ENCODE measurements at regions not wholly inside any gene's neighbourhood (a gene's known extent, or its start where the extent isn't known, plus 50 kb on each side); places are given as distances from the start of the nearest gene placed in this dataset.

- no peak overlapping the region for H3K4me3 ChIP-seq (ENCODE audit: insufficient read depth, low read depth, low read length)
- no TSS peak for BruUV-seq (replicated peaks)
- no peak overlapping the region for H2BK20ac ChIP-seq (ENCODE audit: low read depth, low read length)
- in situ Hi-C loops (cut with MboI; ENCODE audit: low sequenced_read_pairs), result no loop called here
- ChIA-PET CTCF (no interaction called here), POLR2A (ENCODE audit: unreplicated experiment) (no interaction called here)
- ATAC-seq (ENCODE audit: low read depth) (no peak), DNase-seq (no peak)
- no peak overlapping the region for H3K56ac ChIP-seq (ENCODE audit: extremely low read depth, insufficient read depth, low read length)
- TF ChIP-seq POLR2A (IDR thresholded peaks at IDR 0.05; ENCODE audit: low read depth, low read length) (no peak), FOS (IDR thresholded peaks at IDR 0.05; ENCODE audit: low read depth, low read length) (no peak), RAD21 (IDR thresholded peaks at IDR 0.05; ENCODE audit: low read length) (no peak), CHD1 (IDR thresholded peaks at IDR 0.05; ENCODE audit: low read depth, low read length) (no peak), NFE2L2 (IDR thresholded peaks at IDR 0.05; ENCODE audit: low read depth, low read length) (no peak), RCOR1 (IDR thresholded peaks at IDR 0.05; ENCODE audit: insufficient replicate concordance, low read length) (no peak), MAZ (IDR thresholded peaks at IDR 0.05; ENCODE audit: borderline replicate concordance, low read depth, low read length) (no peak), ELK1 (IDR thresholded peaks at IDR 0.05; ENCODE audit: borderline replicate concordance, low read depth, low read length) (no peak), RFX5 (IDR thresholded peaks at IDR 0.05; ENCODE audit: low read depth, low read length) (no peak)
- no peak overlapping the region for H2AK9ac ChIP-seq (replicated peaks; ENCODE audit: low read depth, low read length, poor library complexity)
- no peak overlapping the region for H2BK15ac ChIP-seq (ENCODE audit: low read depth, low read length)
- intact Hi-C loops (cut with micrococcal nuclease), result no loop called here
- H3K9me1 ChIP-seq (ENCODE audit: insufficient read depth, low read length), result no peaks in the 10 kb centered on the region
- no peak overlapping the region for H2BK5ac ChIP-seq (ENCODE audit: low read depth, low read length, poor library complexity, severe bottlenecking)
- H3K14ac ChIP-seq (replicated peaks; ENCODE audit: low read depth, low read length), result no peak overlapping the region
- H3K4ac ChIP-seq (ENCODE audit: low read depth, low read length), result no peak overlapping the region
- no peak overlapping the region for H2AK5ac ChIP-seq (ENCODE audit: low read depth, low read length)
- no peaks in the 10 kb centered on the region for H3K36me3 ChIP-seq (ENCODE audit: control insufficient read depth, insufficient read depth, low read length)
- H4K8ac ChIP-seq (ENCODE audit: low read depth in 2 of 2, low read length in 2 of 2), result no peak overlapping the region
- no peaks in the 10 kb centered on the region for H3K4me1 ChIP-seq (ENCODE audit: control insufficient read depth, insufficient read depth, low read length)
- no peaks in the 10 kb centered on the region for H3K79me1 ChIP-seq (ENCODE audit: low read depth in 1 of 2, low read length in 2 of 2)
- H3K18ac ChIP-seq (ENCODE audit: low read depth, low read length), result no peak overlapping the region
- dilution Hi-C loops (cut with HindIII; ENCODE audit: low sequenced_read_pairs, unreplicated experiment), result no loop called here
- H3K9me3 ChIP-seq (ENCODE audit: control insufficient read depth, insufficient read depth, low read length), result peaks cover 5% of the 10 kb centered on the region
- no peak overlapping the region for H2AFZ ChIP-seq (replicated peaks; ENCODE audit: low read length, poor library complexity)
- no peak overlapping the region for H4K91ac ChIP-seq (ENCODE audit: insufficient read depth, low read depth, low read length)
- H4K20me1 ChIP-seq (ENCODE audit: insufficient read depth, low read length), result no peaks in the 10 kb centered on the region
- H4K5ac ChIP-seq (ENCODE audit: low read depth, low read length), result no peak overlapping the region
- H3K23ac ChIP-seq (ENCODE audit: low read depth, low read length), result no peak overlapping the region
- no peak overlapping the region for H2BK120ac ChIP-seq (ENCODE audit: low read depth, low read length)
- WGBS, 2 experiments (ENCODE audit: extremely low coverage in 2 of 2, insufficient read length in 1 of 2), result 21% methylated on average over 12 of the region's 15 CpGs; no CpG with 5 or more reads in 1 of the 2 experiments
- no peak overlapping the region for H3K9ac ChIP-seq (ENCODE audit: low read depth, low read length)
- no peak overlapping the region for H3K27ac ChIP-seq (ENCODE audit: insufficient read depth, low read length)
- H3K4me2 ChIP-seq (ENCODE audit: low read depth, low read length), result no peak overlapping the region
- H3K27me3 ChIP-seq (ENCODE audit: control insufficient read depth, insufficient read depth, low read length), result no peaks in the 10 kb centered on the region
Observed at GRCh38 chr4:8939160-8939839, 67.7 kb upstream of the HMX1 start.

Measured in IMR-90 (cell line).